WI38 (cell line): ENCODE measurements at regions not wholly inside any gene's neighbourhood (a gene's known extent, or its start where the extent isn't known, plus 50 kb on each side); places are given as distances from the start of the nearest gene placed in this dataset.

Source experiments
- H3K4me3 ChIP-seq: 2 replicates; pipeline ENCODE4 v1.5.1; 2011; ENCODE audit warnings: low read depth, mild to moderate bottlenecking, control low read depth, low read length
- CTCF ChIP-seq: IDR thresholded peaks from 2 replicates; pipeline ENCODE4 v1.5.1; 2012; ENCODE audit warnings: low read depth, mild to moderate bottlenecking, control low read depth, low read length

DNA sequence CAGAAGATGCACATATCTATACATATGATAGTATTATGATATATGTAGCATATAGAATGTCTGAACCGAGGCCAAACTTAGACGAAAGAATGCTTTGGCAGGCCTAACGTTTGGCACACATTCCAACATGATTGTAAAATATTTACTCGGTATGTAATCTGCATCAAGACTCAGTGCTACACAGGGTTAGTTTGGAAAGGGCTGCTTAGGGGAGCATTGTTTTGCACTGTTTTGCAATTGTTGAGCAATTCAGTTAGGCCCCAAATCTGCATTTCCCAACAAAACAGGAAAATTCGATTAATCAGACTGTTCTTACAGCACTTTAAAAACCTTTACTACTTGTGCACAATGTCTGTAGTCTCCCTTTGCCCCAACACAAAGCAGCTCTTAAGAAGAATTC lies 216.0 kb upstream of the NEGR1 start:
- no peak overlapping the region for H3K4me3 ChIP-seq

GRCh38 chr1:72489801-72490200 lies 207.5 kb upstream of the NEGR1 start:
- H3K4me3 ChIP-seq = no peak overlapping the region
- no peak for TF ChIP-seq CTCF

More for the DNA sequence above, 216.0 kb upstream of the NEGR1 start:
- TF ChIP-seq CTCF = no peak

GRCh38 chr1:72485801-72486200 lies 203.5 kb upstream of the NEGR1 start:
- H3K4me3 ChIP-seq = no peak overlapping the region
- no peak for TF ChIP-seq CTCF

DNA sequence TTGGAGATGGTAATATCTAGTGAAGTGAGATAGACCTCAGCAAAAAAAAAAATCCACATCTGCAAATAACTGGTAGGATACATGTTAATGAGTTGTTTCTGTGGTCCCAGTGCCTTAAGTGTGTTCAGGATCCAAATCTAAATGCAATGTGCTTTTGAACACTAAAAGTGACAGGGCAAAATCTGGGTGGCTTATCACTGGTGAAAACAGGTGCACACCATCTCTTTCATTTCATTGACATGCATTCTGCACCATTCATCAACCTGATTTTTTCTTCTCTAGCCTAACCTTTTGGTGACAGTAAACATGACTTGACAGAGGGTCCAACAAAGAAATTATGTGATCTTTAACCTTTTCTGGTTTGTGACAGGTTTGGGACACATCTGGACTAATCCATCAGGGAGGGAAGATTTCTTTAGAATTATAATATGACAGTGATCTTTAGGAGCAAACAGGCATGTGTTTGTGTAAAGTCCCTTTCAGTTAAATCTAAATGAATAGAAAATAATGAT lies 201.6 kb upstream of the NEGR1 start:
- TF ChIP-seq CTCF = no peak
- no peak overlapping the region for H3K4me3 ChIP-seq

GRCh38 chr1:72482736-72483413 lies 200.5 kb upstream of the NEGR1 start:
- TF ChIP-seq CTCF = no peak
- no peak overlapping the region for H3K4me3 ChIP-seq

DNA sequence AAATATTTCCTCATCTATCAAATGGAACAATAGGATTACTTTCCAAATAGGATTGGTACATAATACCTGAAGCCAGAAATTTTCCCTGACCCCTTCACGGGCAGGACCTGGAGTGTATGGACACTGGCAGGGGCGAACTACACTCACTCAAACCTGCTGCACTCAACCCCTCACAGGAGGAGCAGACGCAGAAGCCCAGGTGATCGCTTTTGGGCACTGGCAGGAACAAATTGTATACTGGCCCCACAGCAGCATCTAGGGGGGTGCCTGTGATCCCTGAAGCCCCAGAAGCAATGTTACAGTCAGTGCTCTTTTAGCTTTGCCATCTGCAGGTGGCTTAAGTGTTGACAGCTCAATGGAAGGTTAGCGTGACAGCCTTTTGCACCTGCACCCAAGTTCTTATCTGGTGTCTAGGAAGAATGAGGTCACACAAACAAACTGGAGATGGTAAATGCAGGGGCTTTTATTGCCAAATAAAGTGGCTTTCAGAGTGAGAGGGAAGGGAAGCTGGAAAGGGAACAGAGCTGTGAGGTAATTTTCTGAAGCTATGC lies 199.2 kb upstream of the NEGR1 start:
- no peak for TF ChIP-seq CTCF
- H3K4me3 ChIP-seq = no peak overlapping the region

DNA sequence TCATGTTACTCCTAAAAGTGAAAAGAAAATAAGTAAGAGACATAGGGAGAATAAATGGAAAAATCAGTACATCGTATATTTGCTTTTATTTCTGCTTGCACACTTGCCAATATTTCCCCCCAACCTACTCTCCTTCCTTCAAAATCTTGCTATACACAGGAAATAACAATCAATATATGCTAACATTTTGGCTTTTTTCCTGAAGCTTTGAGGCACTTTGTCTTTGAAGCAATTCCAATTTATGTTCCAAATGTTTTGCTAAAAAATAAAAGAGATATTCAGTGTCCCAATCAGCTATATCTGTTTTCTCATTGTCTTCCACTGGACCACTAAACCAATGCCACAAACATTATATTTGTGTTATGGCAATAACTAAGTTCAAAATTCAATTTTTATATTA lies 184.0 kb upstream of the NEGR1 start:
- H3K4me3 ChIP-seq = no peak overlapping the region
- TF ChIP-seq CTCF = no peak
